ENCODE measurements at regions not wholly inside any gene's neighbourhood (a gene's known extent, or its start where the extent isn't known, plus 50 kb on each side); places are given as distances from the start of the nearest gene placed in this dataset.

GRCh38 chr16:55000595-55000994 is 69.9 kb downstream of the IRX5 start:
- TF ChIP-seq POLR2A (IDR thresholded peaks at IDR 0.05; ENCODE audit: low read depth, low read length) (no peak), TAF1 (IDR thresholded peaks at IDR 0.05; ENCODE audit: borderline replicate concordance, low read depth, low read length) (no peak)

Measured in GM12892 (cell line).